SIG-M5 treated with dmso at 0.1 percent for 504 hours (cell line): ENCODE measurements at regions not wholly inside any gene's neighbourhood (a gene's known extent, or its start where the extent isn't known, plus 50 kb on each side); places are given as distances from the start of the nearest gene placed in this dataset.
"Not testable (repeated sequence)": the region's sequence is repeated elsewhere in the genome, so short reads cannot be mapped to it uniquely, and the experiment has no call there.

Experiments used
- DNase-seq: peaks from one replicate; lab custom pipeline; 2025; ENCODE audit not compliant: unreplicated experiment; lab: John Stamatoyannopoulos, UW

DNA sequence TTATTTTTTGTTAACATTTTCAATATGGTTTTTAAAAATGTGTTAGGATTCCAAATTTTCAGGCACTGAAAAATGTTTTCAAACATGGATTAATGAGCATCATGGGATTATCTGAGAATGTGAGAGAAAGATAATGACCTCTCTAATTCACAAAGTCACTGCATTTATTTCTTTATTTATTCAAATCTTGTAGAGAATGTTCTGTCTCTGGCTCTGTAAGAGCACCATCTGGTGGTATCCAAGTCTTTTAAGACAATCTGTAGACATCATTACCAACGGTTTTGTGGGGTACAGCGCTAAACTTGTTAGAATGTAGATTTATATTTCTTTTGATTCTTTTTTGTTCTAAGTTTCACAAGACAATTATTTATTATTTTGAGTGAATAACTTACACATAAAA is 956.0 kb upstream of the NOVA1 start:
- DNase-seq = peak; percentile 2

DNA sequence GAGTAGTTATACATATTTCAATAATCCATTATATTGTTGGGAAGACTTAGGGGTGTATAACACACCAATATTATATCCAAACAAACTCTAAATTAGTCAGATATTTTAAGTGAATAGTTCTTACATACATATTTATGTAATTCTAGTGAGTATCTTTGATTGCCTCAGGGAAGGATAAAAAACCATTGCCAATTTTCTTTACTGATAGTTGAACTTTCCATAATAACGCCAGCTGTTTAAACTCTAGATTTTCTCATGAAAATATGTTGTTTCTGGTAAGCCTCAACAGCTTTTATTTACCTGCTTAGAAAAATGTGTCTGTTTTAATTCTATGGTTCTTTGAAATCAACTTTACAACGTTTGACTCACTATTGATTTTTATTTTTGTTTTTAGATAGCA is 959.6 kb upstream of the NOVA1 start:
- DNase-seq = no peak

DNA sequence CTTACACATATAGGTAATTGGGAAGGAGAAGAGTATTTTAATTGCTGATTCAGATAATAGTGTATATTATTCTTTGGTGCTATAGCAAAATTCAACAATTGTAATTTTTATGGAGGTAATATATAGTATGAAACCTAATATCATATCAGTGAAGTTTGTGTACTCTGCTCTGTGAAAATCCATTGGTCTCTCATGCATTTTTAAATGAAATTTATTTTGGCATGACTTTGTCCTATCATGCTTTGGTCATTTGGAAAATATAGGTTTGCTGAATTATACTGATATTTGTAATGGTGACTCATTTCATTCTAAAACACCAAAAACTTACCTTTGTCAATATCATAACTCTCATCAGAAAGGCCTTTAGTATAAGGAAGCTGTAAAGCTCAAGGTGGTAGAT is 962.0 kb upstream of the NOVA1 start:
- DNase-seq = no peak

DNA sequence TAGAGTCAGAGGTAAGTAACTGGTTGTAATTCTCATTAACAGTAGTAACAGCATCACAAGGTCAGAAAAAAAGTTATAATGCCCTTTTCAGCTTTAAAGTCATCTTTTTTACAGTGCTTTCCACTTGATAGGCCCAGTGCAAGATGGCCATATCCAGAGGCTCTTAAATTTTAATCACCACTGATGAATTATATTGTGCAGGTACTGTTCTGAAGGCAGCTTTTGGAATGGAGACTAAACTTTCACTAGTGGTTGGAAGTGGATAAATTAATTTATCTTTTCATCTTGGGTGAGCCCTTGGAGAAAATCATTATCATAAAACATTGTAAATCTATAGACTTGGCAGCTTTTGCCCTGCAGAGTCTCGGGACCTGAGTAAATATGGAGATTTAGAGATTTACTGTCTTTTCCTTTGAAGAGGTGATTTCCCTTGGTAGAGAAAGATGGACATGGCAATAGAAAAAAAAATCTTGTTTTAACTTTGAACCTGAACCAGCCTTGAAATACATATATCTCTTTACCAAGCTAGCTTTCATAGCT is 969.1 kb upstream of the NOVA1 start:
- DNase-seq = no peak

DNA sequence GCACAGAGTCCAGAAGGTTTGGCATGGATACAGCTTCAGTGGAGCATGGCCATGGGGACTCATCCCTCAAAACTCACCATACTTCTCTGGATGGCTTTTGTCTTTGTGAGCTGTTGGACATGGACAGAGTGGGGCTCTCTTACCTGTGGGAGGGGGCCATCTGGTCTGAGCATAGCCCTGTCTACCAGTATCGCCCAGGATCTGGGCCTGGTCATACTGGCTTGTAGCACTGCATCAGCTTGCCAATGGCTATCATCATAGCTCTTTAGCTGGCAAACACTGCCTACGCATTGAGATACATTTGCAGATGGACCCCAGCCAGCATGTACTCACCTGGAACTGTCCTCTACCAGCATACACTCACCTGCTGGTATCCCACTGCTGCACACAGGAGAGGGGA is 975.2 kb upstream of the NOVA1 start:
- DNase-seq = no peak

DNA sequence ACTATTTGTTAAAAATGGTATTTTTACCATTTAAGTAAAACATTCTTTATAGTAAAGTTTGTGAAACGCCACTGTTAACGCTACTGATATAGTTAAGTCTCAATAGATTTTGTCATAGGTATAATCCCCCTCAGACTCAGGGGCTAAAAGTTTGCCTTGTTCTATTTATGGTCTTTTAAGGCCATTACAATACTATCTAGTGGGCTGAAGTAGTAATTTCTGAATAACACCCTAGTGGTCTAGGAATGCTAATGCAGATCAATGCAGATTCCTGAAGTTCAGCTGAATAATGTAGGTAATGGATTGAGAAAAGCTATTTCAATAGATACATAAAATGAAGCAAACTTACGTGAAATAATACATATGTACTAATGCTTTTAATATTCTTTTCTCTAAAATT is 989.3 kb upstream of the NOVA1 start:
- DNase-seq = no peak

DNA sequence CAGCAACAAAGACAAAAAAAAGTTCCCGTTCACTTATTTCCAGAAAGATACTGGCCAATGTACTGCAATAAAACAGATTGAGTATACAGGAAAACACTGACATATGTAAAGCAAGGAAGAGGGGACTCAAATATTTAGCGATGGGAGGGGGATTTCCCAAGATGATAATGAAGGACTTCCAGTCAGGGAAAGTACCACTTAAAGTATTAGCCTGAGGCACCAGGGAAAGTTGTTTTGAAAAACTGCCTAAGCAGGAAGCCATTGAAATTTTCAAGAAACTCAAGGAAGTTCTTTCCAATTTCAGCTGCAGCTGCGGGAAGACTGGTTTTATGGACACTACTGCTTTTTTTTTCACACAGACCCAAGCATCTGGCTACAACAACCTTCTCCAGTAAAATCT is 1007.4 kb upstream of the NOVA1 start:
- DNase-seq = no peak

DNA sequence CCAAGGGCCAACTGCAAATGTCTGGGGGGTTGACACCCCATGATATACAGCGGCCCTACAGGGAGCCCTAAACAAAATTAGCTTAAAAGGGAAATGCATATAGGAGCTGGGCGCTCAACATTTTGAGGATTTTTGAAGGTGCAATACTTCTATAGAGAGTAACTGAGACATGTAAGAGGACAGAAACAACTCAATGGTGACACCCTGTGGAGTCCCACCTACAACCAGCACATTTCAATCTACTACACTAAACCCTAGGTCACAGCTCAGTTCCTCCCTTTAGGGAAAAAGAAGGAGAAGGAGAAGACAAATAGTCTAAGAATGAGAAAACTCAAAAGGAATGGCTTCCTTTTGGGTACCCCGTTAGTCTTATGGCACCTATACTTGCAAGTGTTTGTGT is 1010.5 kb upstream of the NOVA1 start:
- DNase-seq = no peak

DNA sequence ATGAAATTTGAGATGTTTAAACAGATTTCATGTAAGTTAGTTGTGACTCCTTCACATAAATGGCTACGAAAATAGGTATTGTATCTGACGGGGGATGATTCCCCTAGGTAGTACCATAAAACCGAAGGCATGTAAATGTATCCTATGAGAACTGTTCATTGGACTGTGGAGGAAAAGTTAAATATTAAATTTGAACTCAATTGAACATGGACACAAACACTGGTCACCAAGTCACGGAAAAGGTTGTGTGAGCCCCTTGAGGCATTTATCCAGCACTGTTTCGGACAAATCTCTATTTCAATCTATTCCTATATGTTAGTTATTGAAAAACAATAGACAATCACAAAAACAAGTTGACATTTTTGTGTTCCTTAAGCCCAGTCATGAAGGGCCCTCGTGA is 1014.3 kb upstream of the NOVA1 start:
- DNase-seq = no peak

DNA sequence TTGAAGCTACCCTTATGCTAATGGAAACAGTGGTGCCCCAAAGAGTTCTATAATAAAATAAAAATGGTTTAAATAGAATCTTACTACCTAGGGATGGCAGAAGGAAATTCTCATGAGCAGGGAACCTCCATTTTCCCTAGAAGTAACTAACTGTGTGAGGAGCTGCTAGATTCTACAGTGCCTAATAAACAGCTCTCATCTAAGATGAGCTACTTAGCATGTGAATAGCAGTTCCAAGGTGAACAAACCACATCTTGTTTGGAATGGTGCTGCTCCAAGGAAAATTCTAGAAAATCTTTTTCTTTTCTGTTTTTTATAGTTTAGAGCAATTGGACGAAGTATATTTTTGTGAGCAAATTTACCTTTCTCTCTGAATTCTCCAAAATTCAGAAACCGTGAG is 1015.3 kb upstream of the NOVA1 start:
- DNase-seq = no peak

DNA sequence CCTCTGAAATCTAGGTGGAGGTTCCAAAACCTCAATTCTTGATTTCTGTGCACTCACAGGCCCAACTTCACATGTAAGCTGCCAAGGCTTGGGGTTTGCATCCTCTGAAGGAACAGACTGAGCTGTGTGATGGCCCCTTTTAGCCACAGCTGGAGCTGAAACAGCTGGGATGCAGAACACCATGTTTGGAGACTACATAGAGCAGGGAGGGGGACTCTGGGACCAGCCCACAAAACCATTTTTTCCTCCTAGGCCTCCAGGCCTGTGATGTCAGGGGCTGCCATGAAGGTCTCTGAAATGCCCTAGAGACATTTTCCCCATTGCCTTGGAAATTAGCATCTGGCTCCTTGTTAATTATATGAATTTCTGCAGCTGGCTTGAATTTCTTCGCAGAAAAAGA is 1025.9 kb upstream of the NOVA1 start:
- DNase-seq = no peak

DNA sequence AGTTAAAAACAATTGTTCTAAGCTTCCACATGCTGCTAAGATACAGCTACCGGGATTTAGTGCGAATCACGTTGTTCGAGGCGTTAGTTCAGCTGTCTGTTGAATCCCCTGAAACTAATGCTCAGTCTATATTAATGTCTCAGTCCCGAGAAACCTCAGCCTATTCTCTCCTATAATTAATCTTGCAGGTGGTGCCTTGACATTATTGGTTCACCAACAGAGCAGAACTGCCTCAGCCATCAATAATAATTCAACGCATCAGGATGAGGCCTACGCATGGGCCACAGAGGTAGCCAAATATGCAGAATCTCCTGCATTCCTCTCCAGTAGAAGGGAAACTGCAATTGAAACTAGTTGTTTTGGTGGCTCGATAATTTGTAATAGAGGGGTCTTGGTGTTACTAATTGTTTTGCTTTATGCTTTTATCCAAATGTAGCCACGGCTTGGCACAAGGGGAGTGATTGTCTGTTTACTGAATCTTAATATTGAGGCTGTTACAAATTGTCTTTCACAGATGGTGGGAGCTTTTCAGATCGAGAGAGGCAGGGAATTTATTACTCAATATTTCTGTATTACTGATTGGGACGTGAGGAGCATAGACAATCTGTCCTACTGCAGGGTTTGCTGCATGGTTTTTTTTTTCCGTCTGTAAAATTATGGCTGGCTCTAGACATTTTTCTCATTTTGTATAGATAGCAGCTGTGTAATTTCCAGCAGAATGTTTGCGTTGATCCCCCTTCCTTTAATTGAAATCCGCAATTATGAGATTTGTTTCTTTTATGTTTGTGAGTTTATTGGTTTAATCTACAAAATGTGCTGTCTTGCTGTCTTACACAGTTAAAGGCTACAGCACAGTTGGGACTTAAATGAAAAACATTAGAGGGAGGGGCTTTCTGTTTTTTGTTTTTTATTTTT is 1036.5 kb upstream of the NOVA1 start:
- no peak for DNase-seq

DNA sequence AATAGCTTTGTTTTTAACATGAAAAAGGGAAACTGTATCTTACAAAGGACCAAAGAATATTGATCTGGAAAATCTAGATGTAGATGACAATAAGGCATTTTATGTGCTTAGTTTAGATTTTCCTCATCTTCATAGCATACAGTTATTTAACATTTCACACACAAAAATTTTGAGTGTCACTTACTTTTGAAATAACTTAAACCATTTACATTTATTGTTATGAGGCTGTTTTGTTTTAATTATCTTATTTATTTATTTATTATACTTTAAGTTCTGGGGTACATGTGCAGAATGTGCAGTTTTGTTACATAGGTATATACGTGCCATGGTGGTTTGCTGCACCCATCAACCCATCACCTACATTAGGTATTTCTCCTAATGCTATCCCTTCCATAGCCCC is 1042.9 kb upstream of the NOVA1 start:
- DNase-seq = not testable (repeated sequence)

DNA sequence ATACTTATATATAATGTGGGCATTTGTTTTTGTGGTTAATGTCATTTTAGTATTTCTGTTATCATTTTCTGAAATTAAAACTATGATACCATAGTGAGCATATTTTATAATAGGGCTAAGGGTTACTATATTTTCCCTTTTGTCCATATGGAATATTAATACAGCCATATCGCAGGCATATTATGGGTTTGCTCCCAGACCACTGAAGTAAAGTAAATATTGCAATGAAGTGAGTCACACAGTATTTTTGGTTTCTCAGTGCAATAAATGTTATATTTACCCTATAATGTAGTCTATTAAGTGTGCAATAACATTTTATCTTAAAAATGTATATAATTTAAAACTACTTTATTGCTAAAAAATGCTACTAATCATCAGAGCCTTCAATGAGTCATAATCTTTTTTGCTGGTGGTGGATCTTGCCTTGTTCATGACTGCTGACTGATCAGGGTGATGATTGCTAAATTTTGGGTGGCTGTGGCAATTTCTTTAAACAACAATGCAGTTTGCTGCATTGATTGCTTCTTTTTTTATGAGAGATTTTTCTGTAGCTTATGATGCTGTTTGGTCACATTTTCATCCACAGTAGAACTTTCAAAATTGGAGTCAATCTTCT is 1044.5 kb upstream of the NOVA1 start:
- DNase-seq = no peak

DNA sequence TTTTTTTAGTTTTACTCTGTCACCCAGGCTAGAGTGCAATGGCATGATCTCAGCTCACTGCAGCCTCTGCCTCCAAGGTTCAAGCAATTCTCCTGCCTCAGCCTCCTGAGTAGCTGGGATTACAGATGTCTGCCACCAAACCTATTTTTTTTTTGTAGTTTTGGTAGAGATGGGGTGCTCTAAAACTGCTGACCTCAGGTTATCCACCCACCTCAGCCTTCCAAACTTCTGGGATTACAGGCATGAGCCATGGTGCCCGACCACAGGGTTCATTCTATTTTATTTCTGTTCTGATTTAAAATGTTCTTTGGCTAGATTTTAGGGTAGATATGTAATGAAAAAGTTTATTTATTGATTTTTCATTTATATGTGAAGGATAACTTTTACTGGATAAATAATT is 1062.8 kb upstream of the NOVA1 start:
- no peak for DNase-seq

DNA sequence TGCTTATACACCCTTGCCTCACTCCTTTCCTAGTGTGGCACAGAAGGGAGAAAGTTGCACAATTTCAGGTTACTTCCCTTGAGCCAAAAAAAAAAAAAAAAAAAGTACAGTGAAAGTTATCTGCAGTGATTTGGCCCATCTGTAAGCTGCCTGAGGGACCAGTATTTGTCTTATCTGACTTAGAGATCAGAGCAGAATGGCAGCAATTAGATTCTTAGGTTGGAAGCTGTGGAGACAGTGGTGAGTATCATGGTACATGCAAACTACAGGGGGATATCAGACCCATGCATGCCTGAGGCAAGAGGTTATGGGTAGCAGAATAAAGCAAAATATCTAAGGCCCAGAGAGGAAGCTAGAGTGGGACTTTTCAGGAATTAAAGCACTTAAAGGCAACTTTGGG is 1070.7 kb upstream of the NOVA1 start:
- no peak for DNase-seq

DNA sequence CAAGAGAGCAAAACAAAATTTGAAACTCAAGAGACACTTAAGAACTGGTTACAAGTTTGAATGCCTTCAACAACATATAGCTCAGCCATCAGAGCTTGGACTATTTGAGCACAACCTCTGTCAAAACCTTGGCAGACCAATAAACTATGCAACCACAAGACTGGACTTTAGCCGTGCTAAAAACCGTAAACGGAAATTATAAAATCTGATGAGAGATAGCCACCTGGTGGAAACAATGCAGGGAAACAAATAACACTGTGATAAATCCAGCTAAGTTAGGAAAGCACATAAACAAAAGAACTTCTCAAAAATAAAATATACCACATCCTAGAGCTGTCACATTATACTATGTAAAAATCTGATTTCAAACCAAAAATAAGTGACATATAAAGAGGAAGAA is 1074.2 kb upstream of the NOVA1 start:
- DNase-seq = no peak

DNA sequence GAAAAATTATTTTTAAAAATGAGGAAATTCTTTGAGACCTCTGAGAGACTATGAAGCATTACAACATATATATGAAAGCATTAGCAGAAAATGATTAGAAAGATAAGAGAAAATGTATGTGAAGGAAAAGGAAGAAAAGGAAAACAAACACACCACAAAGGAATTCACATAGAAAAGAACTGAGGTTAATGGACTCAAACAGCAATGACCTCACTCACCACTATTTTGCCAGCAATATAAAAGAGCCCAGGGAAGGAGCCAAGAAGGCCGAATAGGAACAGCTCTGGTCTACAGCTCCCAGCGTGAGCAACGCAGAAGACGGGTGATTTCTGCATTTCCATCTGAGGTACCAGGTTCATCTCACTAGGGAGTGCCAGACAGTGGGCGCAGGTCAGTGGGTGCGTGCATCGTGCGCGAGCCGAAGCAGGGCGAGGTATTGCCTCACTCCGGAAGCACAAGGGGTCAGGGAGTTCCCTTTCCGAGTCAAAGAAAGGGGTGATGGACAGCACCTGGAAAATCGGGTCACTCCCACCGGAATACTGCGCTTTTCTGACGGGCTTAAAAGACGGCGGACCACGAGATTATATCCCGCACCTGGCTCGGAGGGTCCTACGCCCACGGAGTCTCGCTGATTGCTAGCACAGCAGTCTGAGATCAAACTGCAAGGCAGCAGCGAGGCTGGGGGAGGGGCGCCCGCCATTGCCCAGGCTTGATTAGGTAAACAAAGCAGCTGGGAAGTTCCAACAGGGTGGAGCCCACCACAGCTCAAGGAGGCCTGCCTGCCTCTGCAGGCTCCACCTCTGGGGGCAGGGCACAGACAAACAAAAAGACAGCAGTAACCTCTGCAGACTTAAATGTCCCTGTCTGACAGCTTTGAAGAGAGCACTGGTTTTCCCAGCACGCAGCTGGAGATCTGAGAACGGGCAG is 1075.2 kb upstream of the NOVA1 start:
- not testable (repeated sequence) for DNase-seq

DNA sequence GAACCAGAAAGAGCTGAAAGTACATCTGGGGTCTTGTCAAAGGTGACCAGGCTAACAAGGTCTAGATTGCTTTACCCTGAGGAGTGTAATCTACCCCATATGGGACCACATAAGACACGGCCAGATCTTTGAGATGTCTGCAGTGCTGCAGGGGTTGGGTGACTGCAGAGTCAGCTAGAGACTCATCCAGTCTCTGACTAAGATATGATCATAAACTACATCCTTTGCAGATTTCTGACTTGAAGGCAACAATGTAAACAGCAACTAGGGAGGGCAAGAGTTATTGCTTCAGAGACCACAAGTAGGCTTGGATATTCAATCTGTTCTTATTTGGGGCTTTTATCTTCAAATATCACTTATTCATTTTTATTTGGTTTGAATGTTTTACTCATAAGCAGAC is 1080.5 kb upstream of the FOXG1 start:
- no peak for DNase-seq

DNA sequence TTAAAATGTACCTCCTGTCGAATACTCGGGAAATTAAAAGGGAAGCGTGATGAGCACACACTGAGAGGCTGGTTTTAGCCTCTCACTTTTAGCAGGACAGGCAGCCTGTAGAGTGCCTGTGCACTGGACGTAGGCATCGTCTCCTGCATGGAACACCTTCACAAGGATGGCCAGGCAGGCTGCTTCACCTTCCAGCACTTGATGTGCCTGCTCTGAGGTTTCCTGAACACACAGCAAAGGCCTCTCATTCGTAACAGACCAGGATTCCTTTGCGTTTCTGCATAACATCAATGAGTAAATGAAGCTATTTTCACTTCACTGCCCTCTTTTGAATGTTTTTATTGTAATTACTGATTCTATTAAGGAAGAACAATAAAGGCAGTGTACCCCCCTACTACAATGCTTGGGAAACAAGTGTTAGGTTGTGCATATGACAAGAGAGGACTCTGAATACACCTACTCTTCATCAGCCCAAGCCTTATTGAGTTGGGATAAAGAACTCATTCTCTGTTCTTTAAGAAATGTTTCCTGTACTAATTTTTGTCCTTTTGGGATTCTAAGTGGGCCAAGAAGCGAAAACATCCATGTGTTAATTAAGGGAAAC is 1077.6 kb upstream of the FOXG1 start:
- no peak for DNase-seq

DNA sequence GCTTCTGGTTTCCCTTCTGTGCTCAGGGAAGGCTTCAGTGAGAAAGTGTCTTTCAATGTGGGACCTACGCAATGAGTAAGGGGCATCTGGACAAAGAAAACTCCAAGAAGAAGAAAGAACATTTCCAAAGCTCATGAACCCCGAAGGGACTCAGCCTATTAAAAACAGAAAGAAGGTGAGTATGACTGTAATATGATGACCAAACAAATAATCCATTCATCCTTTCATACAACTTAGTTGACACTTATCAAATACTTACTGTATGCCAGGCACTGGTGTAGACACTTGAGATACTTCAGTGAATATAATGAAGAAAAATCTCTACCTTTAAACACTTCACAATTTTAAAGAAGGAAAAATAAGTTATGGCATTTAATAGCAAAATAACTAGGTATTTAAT is 1054.2 kb upstream of the FOXG1 start:
- no peak for DNase-seq
